ENCODE measurements at regions not wholly inside any gene's neighbourhood (a gene's known extent, or its start where the extent isn't known, plus 50 kb on each side); places are given as distances from the start of the nearest gene placed in this dataset.

GRCh38 chr16:76023835-76024234 is 253.4 kb upstream of the CNTNAP4 start:
- TF ChIP-seq CTCF (IDR thresholded peaks at IDR 0.05; ENCODE audit: insufficient read depth, low read length, poor library complexity, severe bottlenecking) = no peak
- H3K27me3 ChIP-seq (replicated peaks; ENCODE audit: control insufficient read depth, insufficient read depth, low read length) = no peaks in the 10 kb centered on the region
- no peak for DNase-seq (ENCODE audit: extremely low read depth, insufficient read length)

GRCh38 chr16:76035689-76036088 is 241.5 kb upstream of the CNTNAP4 start:
- H3K27me3 ChIP-seq (replicated peaks; ENCODE audit: control insufficient read depth, insufficient read depth, low read length) = no peaks in the 10 kb centered on the region
- TF ChIP-seq CTCF (IDR thresholded peaks at IDR 0.05; ENCODE audit: insufficient read depth, low read length, poor library complexity, severe bottlenecking) = no peak
- H3K36me3 ChIP-seq (ENCODE audit: control insufficient read depth, insufficient read depth, low read length) = no peaks in the 10 kb centered on the region
- no peak for DNase-seq (ENCODE audit: extremely low read depth, insufficient read length)
- H3K4me3 ChIP-seq (replicated peaks; ENCODE audit: low read depth, low read length) = no peak overlapping the region

More at GRCh38 chr16:76023835-76024234, 253.4 kb upstream of the CNTNAP4 start:
- Histone ChIP-seq H3K4me3 (replicated peaks; ENCODE audit: low read depth, low read length) (no peak overlapping the region), H3K36me3 (ENCODE audit: control insufficient read depth, insufficient read depth, low read length) (no peaks in the 10 kb centered on the region)

GRCh38 chr16:76038097-76038496 is 239.1 kb upstream of the CNTNAP4 start:
- TF ChIP-seq CTCF (IDR thresholded peaks at IDR 0.05; ENCODE audit: insufficient read depth, low read length, poor library complexity, severe bottlenecking) = no peak
- no peak overlapping the region for H3K4me3 ChIP-seq (replicated peaks; ENCODE audit: low read depth, low read length)
- no peaks in the 10 kb centered on the region for H3K36me3 ChIP-seq (ENCODE audit: control insufficient read depth, insufficient read depth, low read length)
- no peak for DNase-seq (ENCODE audit: extremely low read depth, insufficient read length)
- H3K27me3 ChIP-seq (replicated peaks; ENCODE audit: control insufficient read depth, insufficient read depth, low read length) = no peaks in the 10 kb centered on the region

- Histone ChIP-seq H3K4me3 (replicated peaks; ENCODE audit: low read depth, low read length) (no peak overlapping the region), H3K36me3 (ENCODE audit: control insufficient read depth, insufficient read depth, low read length) (no peaks in the 10 kb centered on the region), H3K27me3 (replicated peaks; ENCODE audit: control insufficient read depth, insufficient read depth, low read length) (no peaks in the 10 kb centered on the region)
- no peak for DNase-seq (ENCODE audit: extremely low read depth, insufficient read length)
- TF ChIP-seq CTCF (IDR thresholded peaks at IDR 0.05; ENCODE audit: insufficient read depth, low read length, poor library complexity, severe bottlenecking) = no peak
Measured at GRCh38 chr16:76052725-76053124, 224.5 kb upstream of the CNTNAP4 start.

- Histone ChIP-seq H3K27me3 (replicated peaks; ENCODE audit: control insufficient read depth, insufficient read depth, low read length) (no peaks in the 10 kb centered on the region), H3K36me3 (ENCODE audit: control insufficient read depth, insufficient read depth, low read length) (no peaks in the 10 kb centered on the region), H3K4me3 (replicated peaks; ENCODE audit: low read depth, low read length) (no peak overlapping the region)
- TF ChIP-seq CTCF (IDR thresholded peaks at IDR 0.05; ENCODE audit: insufficient read depth, low read length, poor library complexity, severe bottlenecking) = no peak
- DNase-seq (ENCODE audit: extremely low read depth, insufficient read length) = no peak
Measured at GRCh38 chr16:76059186-76059585, 218.0 kb upstream of the CNTNAP4 start.

GRCh38 chr16:76059701-76060100 is 217.5 kb upstream of the CNTNAP4 start:
- Histone ChIP-seq H3K36me3 (ENCODE audit: control insufficient read depth, insufficient read depth, low read length) (no peaks in the 10 kb centered on the region), H3K27me3 (replicated peaks; ENCODE audit: control insufficient read depth, insufficient read depth, low read length) (no peaks in the 10 kb centered on the region), H3K4me3 (replicated peaks; ENCODE audit: low read depth, low read length) (no peak overlapping the region)
- no peak for DNase-seq (ENCODE audit: extremely low read depth, insufficient read length)
- no peak for TF ChIP-seq CTCF (IDR thresholded peaks at IDR 0.05; ENCODE audit: insufficient read depth, low read length, poor library complexity, severe bottlenecking)

All from GM06990 (cell line).